Rectal smooth muscle tissue (tissue), 1 donor: ENCODE measurements at regions not wholly inside any gene's neighbourhood (a gene's known extent, or its start where the extent isn't known, plus 50 kb on each side); places are given as distances from the start of the nearest gene placed in this dataset.

Source experiments
- H3K27ac ChIP-seq: one replicate; pipeline ENCODE4 v1.7.0; 2013; ENCODE audit warnings: low read depth, low read length, inconsistent platforms
- H3K27me3 ChIP-seq: one replicate; pipeline ENCODE4 v1.7.0; 2013; ENCODE audit warnings: low read length; ENCODE audit not compliant: control insufficient read depth, insufficient read depth
- H3K36me3 ChIP-seq: one replicate; pipeline ENCODE4 v1.7.0; 2013; ENCODE audit warnings: low read length; ENCODE audit not compliant: control insufficient read depth, insufficient read depth
- H3K4me1 ChIP-seq: one replicate; pipeline ENCODE4 v1.7.0; 2013; ENCODE audit warnings: low read length; ENCODE audit not compliant: control insufficient read depth, insufficient read depth
- H3K4me3 ChIP-seq: one replicate; pipeline ENCODE4 v1.7.0; 2013; ENCODE audit warnings: low read length
- H3K9ac ChIP-seq: one replicate; pipeline ENCODE4 v1.7.0; 2013; ENCODE audit warnings: low read length

- Histone ChIP-seq H3K27me3 (no peaks in the 10 kb centered on the region), H3K9ac (no peak overlapping the region), H3K27ac (no peak overlapping the region), H3K36me3 (no peaks in the 10 kb centered on the region), H3K4me3 (no peak overlapping the region), H3K4me1 (no peaks in the 10 kb centered on the region)
Measured at GRCh38 chr4:188613976-188614375, 474.7 kb downstream of the TRIML1 start.

- Histone ChIP-seq H3K9ac (no peak overlapping the region), H3K4me1 (no peaks in the 10 kb centered on the region)
Measured at GRCh38 chr4:188619456-188620149, 480.4 kb downstream of the TRIML1 start.

GRCh38 chr4:188620608-188621007 lies 481.4 kb downstream of the TRIML1 start:
- no peaks in the 10 kb centered on the region for H3K36me3 ChIP-seq
- no peak overlapping the region for H3K4me3 ChIP-seq
- no peak overlapping the region for H3K27ac ChIP-seq
- H3K9ac ChIP-seq = no peak overlapping the region
- no peaks in the 10 kb centered on the region for H3K4me1 ChIP-seq
- no peaks in the 10 kb centered on the region for H3K27me3 ChIP-seq

More at GRCh38 chr4:188619456-188620149, 480.4 kb downstream of the TRIML1 start:
- no peak overlapping the region for H3K4me3 ChIP-seq
- no peaks in the 10 kb centered on the region for H3K27me3 ChIP-seq
- no peak overlapping the region for H3K27ac ChIP-seq
- no peaks in the 10 kb centered on the region for H3K36me3 ChIP-seq

GRCh38 chr4:188623314-188623854 lies 484.1 kb downstream of the TRIML1 start:
- no peak overlapping the region for H3K27ac ChIP-seq
- H3K36me3 ChIP-seq = no peaks in the 10 kb centered on the region
- H3K27me3 ChIP-seq = no peaks in the 10 kb centered on the region
- H3K9ac ChIP-seq = no peak overlapping the region
- H3K4me1 ChIP-seq = no peaks in the 10 kb centered on the region
- H3K4me3 ChIP-seq = no peak overlapping the region

DNA sequence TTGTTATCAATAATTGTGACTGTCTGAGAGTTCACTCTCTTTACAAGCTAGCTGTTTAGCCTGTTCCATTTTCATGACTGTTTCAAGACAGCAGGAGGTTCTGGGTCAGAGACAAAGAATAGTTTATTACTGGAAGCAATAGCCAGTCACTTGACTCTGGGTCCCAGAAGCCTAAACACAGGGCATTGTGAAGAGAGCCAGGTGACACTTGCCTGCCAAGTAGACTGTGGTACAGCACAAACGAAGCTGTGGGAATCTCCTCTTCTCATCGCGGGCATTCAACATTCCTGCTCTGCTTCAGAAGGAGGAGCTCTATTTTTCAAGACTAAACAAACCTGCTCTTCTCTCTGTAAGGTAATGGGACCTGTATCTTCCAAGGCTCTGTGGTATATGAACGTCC lies 485.1 kb downstream of the TRIML1 start:
- H3K4me1 ChIP-seq = no peaks in the 10 kb centered on the region
- H3K4me3 ChIP-seq = no peak overlapping the region
- no peaks in the 10 kb centered on the region for H3K36me3 ChIP-seq
- no peak overlapping the region for H3K27ac ChIP-seq
- no peak overlapping the region for H3K9ac ChIP-seq
- H3K27me3 ChIP-seq = no peaks in the 10 kb centered on the region

DNA sequence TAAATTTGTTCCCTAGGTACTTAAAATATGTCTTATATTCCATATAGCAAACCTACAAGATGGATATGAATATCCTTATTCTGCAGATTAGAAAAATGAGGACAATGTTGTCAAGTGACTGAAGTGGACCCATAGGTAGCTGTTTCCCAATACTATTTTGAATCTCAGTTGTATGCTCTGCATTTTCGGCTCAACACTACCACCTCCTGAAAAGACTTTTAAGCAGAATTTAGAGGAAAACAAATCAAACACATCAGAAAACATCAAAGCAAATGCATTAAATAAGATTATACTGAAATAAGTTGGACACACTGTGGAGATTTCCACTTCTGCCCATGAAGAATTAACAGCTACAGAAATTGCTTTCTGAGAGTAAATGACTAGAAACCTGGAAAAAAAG lies 488.7 kb downstream of the TRIML1 start:
- H3K4me3 ChIP-seq = no peak overlapping the region
- H3K36me3 ChIP-seq = no peaks in the 10 kb centered on the region
- no peak overlapping the region for H3K27ac ChIP-seq
- H3K27me3 ChIP-seq = no peaks in the 10 kb centered on the region
- H3K9ac ChIP-seq = no peak overlapping the region
- H3K4me1 ChIP-seq = no peaks in the 10 kb centered on the region

GRCh38 chr4:188639479-188640100 lies 500.3 kb downstream of the TRIML1 start:
- H3K4me3 ChIP-seq = no peak overlapping the region
- no peaks in the 10 kb centered on the region for H3K27me3 ChIP-seq
- no peaks in the 10 kb centered on the region for H3K4me1 ChIP-seq
- H3K9ac ChIP-seq = no peak overlapping the region
- H3K36me3 ChIP-seq = no peaks in the 10 kb centered on the region
- H3K27ac ChIP-seq = no peak overlapping the region

DNA sequence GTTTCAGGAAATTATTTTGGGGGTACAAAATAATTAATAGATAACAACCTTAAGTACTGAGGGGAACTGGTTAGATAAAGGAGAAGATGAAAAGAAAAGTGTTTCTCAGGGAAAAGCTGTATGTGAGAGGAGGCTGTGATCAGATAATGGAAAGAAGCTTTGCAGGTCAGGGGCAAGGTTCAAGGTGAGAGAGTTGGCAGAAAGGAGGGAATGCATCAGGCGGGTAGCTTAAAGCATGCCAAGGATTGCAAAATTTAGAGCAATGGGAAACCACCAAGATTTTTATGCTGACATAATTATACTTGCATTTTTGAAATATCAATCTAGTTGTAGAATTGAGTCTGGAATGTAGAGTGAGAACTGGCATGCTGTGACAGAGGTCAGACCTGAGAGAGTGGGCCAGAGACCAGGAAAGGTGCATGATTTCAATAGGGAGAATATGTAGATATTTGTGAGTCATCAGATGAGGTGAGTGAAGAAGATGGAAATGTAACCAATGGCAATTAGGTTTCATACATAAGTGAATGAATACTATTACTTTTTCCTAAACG lies 508.7 kb downstream of the TRIML1 start:
- H3K27me3 ChIP-seq = no peaks in the 10 kb centered on the region
- no peak overlapping the region for H3K9ac ChIP-seq
- no peaks in the 10 kb centered on the region for H3K4me1 ChIP-seq
- no peak overlapping the region for H3K27ac ChIP-seq
- H3K4me3 ChIP-seq = no peak overlapping the region
- H3K36me3 ChIP-seq = no peaks in the 10 kb centered on the region

DNA sequence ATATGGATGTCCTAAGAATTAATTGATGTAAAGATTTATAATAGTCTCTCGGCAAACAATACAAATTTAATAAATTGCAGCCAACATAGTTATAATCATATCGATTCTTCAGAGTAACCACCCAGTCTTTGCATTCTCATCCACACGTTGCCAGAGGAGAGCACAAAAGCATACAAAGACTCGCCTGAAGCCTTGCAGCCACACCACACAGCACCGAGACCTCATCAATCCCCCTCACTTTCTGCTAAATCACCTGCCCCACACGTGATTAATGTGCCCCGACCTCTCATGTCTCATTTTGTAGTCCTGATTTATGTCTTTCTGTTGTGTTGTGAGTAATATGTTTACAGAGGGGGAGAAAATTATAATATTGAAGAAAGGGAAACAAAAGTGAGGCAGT lies 510.4 kb downstream of the TRIML1 start:
- Histone ChIP-seq H3K4me1 (no peaks in the 10 kb centered on the region), H3K27ac (no peak overlapping the region), H3K36me3 (no peaks in the 10 kb centered on the region), H3K27me3 (no peaks in the 10 kb centered on the region), H3K9ac (no peak overlapping the region), H3K4me3 (no peak overlapping the region)

DNA sequence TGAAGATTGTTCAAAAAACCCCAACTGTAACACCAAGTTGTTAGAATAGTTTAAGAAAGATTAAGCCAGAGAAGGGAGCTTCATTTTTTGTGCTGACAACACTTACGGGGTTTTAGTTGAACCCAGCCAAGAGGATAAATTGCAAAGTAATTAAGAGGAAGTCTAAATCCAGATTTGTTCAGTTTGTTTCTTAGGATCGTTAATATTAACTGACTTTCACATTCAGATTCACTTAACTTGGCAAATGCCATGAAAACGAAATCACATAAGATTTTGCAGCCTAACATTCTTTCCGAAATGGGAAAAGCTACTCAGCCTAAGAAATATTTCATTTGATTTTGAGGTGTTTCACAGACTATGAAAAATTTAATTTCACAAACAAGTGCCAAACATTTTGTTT lies 511.3 kb downstream of the TRIML1 start:
- no peak overlapping the region for H3K9ac ChIP-seq
- H3K36me3 ChIP-seq = no peaks in the 10 kb centered on the region
- H3K4me1 ChIP-seq = no peaks in the 10 kb centered on the region
- no peaks in the 10 kb centered on the region for H3K27me3 ChIP-seq
- no peak overlapping the region for H3K4me3 ChIP-seq
- H3K27ac ChIP-seq = no peak overlapping the region

GRCh38 chr4:188657365-188657764 lies 518.1 kb downstream of the TRIML1 start:
- Histone ChIP-seq H3K4me3 (no peak overlapping the region), H3K4me1 (no peaks in the 10 kb centered on the region), H3K27me3 (no peaks in the 10 kb centered on the region), H3K27ac (no peak overlapping the region), H3K36me3 (no peaks in the 10 kb centered on the region), H3K9ac (no peak overlapping the region)

- H3K9ac ChIP-seq = no peak overlapping the region
- H3K27me3 ChIP-seq = no peaks in the 10 kb centered on the region
- H3K4me1 ChIP-seq = no peaks in the 10 kb centered on the region
- H3K27ac ChIP-seq = no peak overlapping the region
- H3K4me3 ChIP-seq = no peak overlapping the region
- H3K36me3 ChIP-seq = no peaks in the 10 kb centered on the region
Measured at GRCh38 chr4:188658958-188659522, 519.8 kb downstream of the TRIML1 start.
